HepG2 (cell line): ENCODE measurements at regions not wholly inside any gene's neighbourhood (a gene's known extent, or its start where the extent isn't known, plus 50 kb on each side); places are given as distances from the start of the nearest gene placed in this dataset.

Experiments used
- BRCA1 ChIP-seq: sonication (generic); formaldehyde crosslinking; IDR thresholded peaks from 2 replicates; pipeline ENCODE4 v1.4.0; 2020; ENCODE audit warnings: missing genetic modification reagents
- EZH2 ChIP-seq: conservative IDR thresholded peaks from 2 replicates; pipeline ENCODE4 v1.6.1; 2012; ENCODE audit warnings: mild to moderate bottlenecking, low read depth, low read length, moderate library complexity
- SP2 ChIP-seq: sonication (generic); formaldehyde crosslinking; IDR thresholded peaks from 2 replicates; pipeline ENCODE4 v1.5.1; 2020; ENCODE audit warnings: mild to moderate bottlenecking, missing genetic modification reagents
- TBP ChIP-seq: sonication (generic); formaldehyde crosslinking; IDR thresholded peaks from 2 replicates; pipeline ENCODE4 v1.5.0; 2020; ENCODE audit warnings: missing genetic modification reagents
- ZNF350 ChIP-seq: sonication (generic); formaldehyde crosslinking; IDR thresholded peaks from 2 replicates; pipeline ENCODE4 v1.4.0; 2020; ENCODE audit warnings: mild to moderate bottlenecking, low read depth, missing genetic modification reagents, borderline replicate concordance
- ZNF563 ChIP-seq: sonication (generic); formaldehyde crosslinking; IDR thresholded peaks from 2 replicates; pipeline ENCODE4 v1.8.0; 2022; ENCODE audit warnings: mild to moderate bottlenecking, moderate library complexity, missing genetic modification reagents
- TF ChIP-seq, protein P1 (sequence below): sonication (generic); formaldehyde crosslinking; IDR thresholded peaks from 2 replicates; pipeline ENCODE4 v1.5.0; 2020; ENCODE audit warnings: mild to moderate bottlenecking, missing genetic modification reagents, moderate library complexity
- TF ChIP-seq, protein P2 (sequence below): sonication (generic); formaldehyde crosslinking; IDR thresholded peaks from 2 replicates; pipeline ENCODE4 v1.4.0; 2020; ENCODE audit warnings: mild to moderate bottlenecking, missing genetic modification reagents

DNA sequence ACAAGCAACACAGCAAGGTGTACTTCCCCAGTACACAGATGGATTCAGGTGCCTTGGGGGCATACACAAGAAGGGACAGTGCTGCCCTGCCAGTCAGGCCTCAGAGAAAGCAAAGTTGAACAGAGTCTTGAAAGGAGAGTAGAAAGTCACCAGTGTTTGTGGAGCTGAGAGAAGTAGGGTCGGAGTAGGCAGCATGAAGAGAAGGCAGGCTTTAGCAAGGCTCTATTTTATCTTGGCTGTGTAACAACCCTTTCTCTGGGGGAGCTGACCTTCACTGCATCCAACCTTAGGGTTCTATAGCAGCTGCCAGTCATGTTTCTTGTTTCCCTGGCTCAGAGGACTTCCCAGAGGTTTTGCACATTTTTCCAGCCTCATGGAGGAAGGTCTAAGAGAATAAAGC is 77.4 kb upstream of the BLID start:
- TF ChIP-seq, protein P1, sequence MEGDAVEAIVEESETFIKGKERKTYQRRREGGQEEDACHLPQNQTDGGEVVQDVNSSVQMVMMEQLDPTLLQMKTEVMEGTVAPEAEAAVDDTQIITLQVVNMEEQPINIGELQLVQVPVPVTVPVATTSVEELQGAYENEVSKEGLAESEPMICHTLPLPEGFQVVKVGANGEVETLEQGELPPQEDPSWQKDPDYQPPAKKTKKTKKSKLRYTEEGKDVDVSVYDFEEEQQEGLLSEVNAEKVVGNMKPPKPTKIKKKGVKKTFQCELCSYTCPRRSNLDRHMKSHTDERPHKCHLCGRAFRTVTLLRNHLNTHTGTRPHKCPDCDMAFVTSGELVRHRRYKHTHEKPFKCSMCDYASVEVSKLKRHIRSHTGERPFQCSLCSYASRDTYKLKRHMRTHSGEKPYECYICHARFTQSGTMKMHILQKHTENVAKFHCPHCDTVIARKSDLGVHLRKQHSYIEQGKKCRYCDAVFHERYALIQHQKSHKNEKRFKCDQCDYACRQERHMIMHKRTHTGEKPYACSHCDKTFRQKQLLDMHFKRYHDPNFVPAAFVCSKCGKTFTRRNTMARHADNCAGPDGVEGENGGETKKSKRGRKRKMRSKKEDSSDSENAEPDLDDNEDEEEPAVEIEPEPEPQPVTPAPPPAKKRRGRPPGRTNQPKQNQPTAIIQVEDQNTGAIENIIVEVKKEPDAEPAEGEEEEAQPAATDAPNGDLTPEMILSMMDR (CRISPR knock-in tag), result no peak
- no peak for TF ChIP-seq TBP
- TF ChIP-seq, protein P2, sequence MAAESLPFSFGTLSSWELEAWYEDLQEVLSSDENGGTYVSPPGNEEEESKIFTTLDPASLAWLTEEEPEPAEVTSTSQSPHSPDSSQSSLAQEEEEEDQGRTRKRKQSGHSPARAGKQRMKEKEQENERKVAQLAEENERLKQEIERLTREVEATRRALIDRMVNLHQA, result no peak
- TF ChIP-seq BRCA1 (CRISPR knock-in tag), result no peak
- TF ChIP-seq SP2 (CRISPR knock-in tag), result no peak
- no peak for TF ChIP-seq ZNF563 (CRISPR knock-in tag)
- no peak for TF ChIP-seq ZNF350
- TF ChIP-seq EZH2, result no peak
